PC-3 (cell line): ENCODE measurements at regions not wholly inside any gene's neighbourhood (a gene's known extent, or its start where the extent isn't known, plus 50 kb on each side); places are given as distances from the start of the nearest gene placed in this dataset.

Experiments
- ATAC-seq: fragments of 200-7000 bp; cut with Tn5 transposase; 2 replicates; pipeline ENCODE4 v1.9.1; 2020; ENCODE audit warnings: mild to moderate bottlenecking, moderate library complexity
- BruUV-seq: library from RNA; stranded (reverse); fragments of 400-500 nt; replicated peaks from 2 replicates; lab custom pipeline; 2021; lab: Mats Ljungman, UMichigan
- CTCF ChIA-PET: fragments of 300-600 bp; sonication (Branson Sonifier 250); formaldehyde crosslinking; loops from one replicate; lab custom pipeline; 2022; ENCODE audit warnings: antibody characterized with exemption; lab: Charles Lee
- POLR2A ChIA-PET: fragments of 300-600 bp; sonication (Branson Sonifier 250); formaldehyde crosslinking; loops from one replicate; lab custom pipeline; 2022; ENCODE audit warnings: antibody characterized with exemption; ENCODE audit not compliant: unreplicated experiment; lab: Charles Lee
- DNase-seq: peaks from one replicate; pipeline ENCODE4 v3.0.0-alpha.2; 2015
- H2AFZ ChIP-seq: fragments of 300-600 bp; sonication (generic); 2 replicates; pipeline ENCODE4 v1.6.0; 2016; ENCODE audit warnings: antibody characterized with exemption, low read length
- H3F3A ChIP-seq: fragments of 300-600 bp; sonication (generic); one replicate; pipeline ENCODE4 v1.6.0; 2017; ENCODE audit warnings: antibody characterized with exemption, low read length, control low read depth, mild to moderate bottlenecking; ENCODE audit not compliant: unreplicated experiment
- H3K27ac ChIP-seq: fragments of 300-600 bp; sonication (generic); 2 replicates; pipeline ENCODE4 v1.5.1; 2016; ENCODE audit warnings: mild to moderate bottlenecking, low read length
- H3K27me3 ChIP-seq: fragments of 300-600 bp; sonication (generic); 2 replicates; pipeline ENCODE4 v1.6.1; 2016; ENCODE audit warnings: low read length, mixed read lengths
- H3K36me3 ChIP-seq: fragments of 300-600 bp; sonication (generic); 2 replicates; pipeline ENCODE4 v1.6.1; 2016; ENCODE audit warnings: low read depth, mixed run types, low read length, mixed read lengths
- H3K4me1 ChIP-seq: fragments of 300-600 bp; sonication (generic); 2 replicates; pipeline ENCODE4 v1.5.1; 2016; ENCODE audit warnings: low read length; ENCODE audit not compliant: insufficient read depth
- H3K4me2 ChIP-seq: fragments of 300-600 bp; sonication (generic); 2 replicates; pipeline ENCODE4 v1.6.0; 2016; ENCODE audit warnings: low read length
- H3K4me3 ChIP-seq: fragments of 300-600 bp; sonication (generic); 2 replicates; pipeline ENCODE4 v1.5.1; 2016; ENCODE audit warnings: mild to moderate bottlenecking, low read length, mixed read lengths
- H3K79me2 ChIP-seq: fragments of 300-600 bp; sonication (generic); 2 replicates; pipeline ENCODE4 v1.6.1; 2017; ENCODE audit warnings: low read length, mixed read lengths
- H3K9ac ChIP-seq: fragments of 300-600 bp; sonication (generic); 2 replicates; pipeline ENCODE4 v1.6.0; 2016; ENCODE audit warnings: mild to moderate bottlenecking, low read length
- H3K9me2 ChIP-seq: fragments of 300-600 bp; sonication (generic); replicated peaks from 2 replicates; pipeline ENCODE4 v1.6.1; 2016; ENCODE audit warnings: mixed run types, low read length, mixed read lengths
- H3K9me3 ChIP-seq: fragments of 300-600 bp; sonication (generic); 2 replicates; pipeline ENCODE4 v1.6.1; 2016; ENCODE audit warnings: low read length, mixed read lengths
- H4K20me1 ChIP-seq: fragments of 300-600 bp; sonication (generic); 2 replicates; pipeline ENCODE4 v1.6.1; 2016; ENCODE audit warnings: low read length, mixed read lengths
- CTCF ChIP-seq: fragments of 300-600 bp; sonication (generic); conservative IDR thresholded peaks from 2 replicates; pipeline ENCODE4 v1.5.1; 2017; ENCODE audit warnings: antibody characterized with exemption, low read depth, mild to moderate bottlenecking, low read length
- EZH2 ChIP-seq: fragments of 300-600 bp; sonication (generic); IDR thresholded peaks from one replicate; pipeline ENCODE4 v1.6.1; 2017; ENCODE audit warnings: antibody characterized with exemption, mild to moderate bottlenecking, low read length; ENCODE audit not compliant: unreplicated experiment
- EZH2phosphoT487 ChIP-seq: fragments of 300-600 bp; sonication (generic); IDR thresholded peaks from 2 replicates; pipeline ENCODE4 v1.6.1; 2018; ENCODE audit warnings: mild to moderate bottlenecking, antibody characterized with exemption, low read length, borderline replicate concordance
- intact Hi-C: fragments of 100-400 bp; cut with micrococcal nuclease; formaldehyde crosslinking; loops from 2 replicates; pipeline ENCODE4 v1.9.0; 2023

GRCh38 chr5:67287510-67288268 lies 91.1 kb upstream of the CD180 start:
- Histone ChIP-seq H3K36me3 (no peaks in the 10 kb centered on the region), H3K4me2 (no peak overlapping the region), H3K9me3 (no peaks in the 10 kb centered on the region), H3K4me3 (no peak overlapping the region), H3K9me2 (no peaks in the 10 kb centered on the region), H3K4me1 (no peaks in the 10 kb centered on the region), H3K9ac (no peak overlapping the region), H2AFZ (no peak overlapping the region), H3K27ac (no peak overlapping the region), H3K79me2 (no peaks in the 10 kb centered on the region), H3K27me3 (no peaks in the 10 kb centered on the region), H3F3A (no peaks in the 10 kb centered on the region), H4K20me1 (no peaks in the 10 kb centered on the region)
- ATAC-seq (no peak), DNase-seq (no peak)
- TF ChIP-seq CTCF (no peak), EZH2phosphoT487 (no peak), EZH2 (no peak)
- ChIA-PET POLR2A (no interaction called here), CTCF (no interaction called here)
- BruUV-seq: no TSS peak
- intact Hi-C loops: no loop called here

GRCh38 chr5:67286006-67286405 lies 89.4 kb upstream of the CD180 start:
- H3K27ac ChIP-seq: no peak overlapping the region
- H3K4me2 ChIP-seq: no peak overlapping the region
- no peak overlapping the region for H3K9ac ChIP-seq
- no peak overlapping the region for H3K4me3 ChIP-seq
- TF ChIP-seq EZH2phosphoT487 (no peak), EZH2 (no peak), CTCF (no peak)
- POLR2A ChIA-PET: no interaction called here
- H3K27me3 ChIP-seq: no peaks in the 10 kb centered on the region
- H3K36me3 ChIP-seq: no peaks in the 10 kb centered on the region
- no peaks in the 10 kb centered on the region for H3K9me2 ChIP-seq
- H3F3A ChIP-seq: no peaks in the 10 kb centered on the region
- H4K20me1 ChIP-seq: no peaks in the 10 kb centered on the region
- no TSS peak for BruUV-seq
- DNase-seq (no peak), ATAC-seq (no peak)
- H3K79me2 ChIP-seq: no peaks in the 10 kb centered on the region
- no peak overlapping the region for H2AFZ ChIP-seq
- no peaks in the 10 kb centered on the region for H3K4me1 ChIP-seq
- CTCF ChIA-PET: no interaction called here
- intact Hi-C loops: no loop called here
- H3K9me3 ChIP-seq: no peaks in the 10 kb centered on the region

GRCh38 chr5:67283988-67284487 lies 87.4 kb upstream of the CD180 start:
- Histone ChIP-seq H3K27me3 (no peaks in the 10 kb centered on the region), H3K4me3 (no peak overlapping the region), H4K20me1 (no peaks in the 10 kb centered on the region), H3F3A (no peaks in the 10 kb centered on the region), H3K4me2 (no peak overlapping the region), H3K9me3 (no peaks in the 10 kb centered on the region), H2AFZ (no peak overlapping the region), H3K79me2 (no peaks in the 10 kb centered on the region), H3K4me1 (no peaks in the 10 kb centered on the region), H3K27ac (no peak overlapping the region), H3K9me2 (no peaks in the 10 kb centered on the region), H3K9ac (no peak overlapping the region), H3K36me3 (no peaks in the 10 kb centered on the region)
- no peak for DNase-seq
- ChIA-PET CTCF (no interaction called here), POLR2A (no interaction called here)
- intact Hi-C loops: no loop called here
- no TSS peak for BruUV-seq
- TF ChIP-seq CTCF (no peak), EZH2phosphoT487 (no peak), EZH2 (no peak)
- no peak for ATAC-seq
